ENCODE measurements at regions not wholly inside any gene's neighbourhood (a gene's known extent, or its start where the extent isn't known, plus 50 kb on each side); places are given as distances from the start of the nearest gene placed in this dataset.

DNA sequence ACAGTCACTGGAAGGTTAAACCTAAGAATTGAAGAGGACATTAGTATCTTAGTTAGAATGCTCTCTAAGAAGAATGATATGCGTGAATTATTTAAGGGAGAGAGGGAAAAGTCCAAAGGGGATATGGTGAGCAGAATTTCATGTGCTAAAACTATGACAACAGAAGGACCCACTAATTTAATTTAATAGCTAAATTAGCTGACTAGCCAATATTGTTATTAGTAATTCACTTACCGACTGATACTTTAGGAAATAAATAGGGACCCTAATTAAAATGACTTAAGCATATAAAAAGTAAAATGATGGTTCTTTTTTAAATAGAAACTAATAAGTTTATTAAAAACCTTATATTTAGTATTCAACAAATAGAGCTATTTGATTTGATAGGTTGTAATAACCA, 179.6 kb downstream of the RASSF9 start:
- TF ChIP-seq, protein P1, sequence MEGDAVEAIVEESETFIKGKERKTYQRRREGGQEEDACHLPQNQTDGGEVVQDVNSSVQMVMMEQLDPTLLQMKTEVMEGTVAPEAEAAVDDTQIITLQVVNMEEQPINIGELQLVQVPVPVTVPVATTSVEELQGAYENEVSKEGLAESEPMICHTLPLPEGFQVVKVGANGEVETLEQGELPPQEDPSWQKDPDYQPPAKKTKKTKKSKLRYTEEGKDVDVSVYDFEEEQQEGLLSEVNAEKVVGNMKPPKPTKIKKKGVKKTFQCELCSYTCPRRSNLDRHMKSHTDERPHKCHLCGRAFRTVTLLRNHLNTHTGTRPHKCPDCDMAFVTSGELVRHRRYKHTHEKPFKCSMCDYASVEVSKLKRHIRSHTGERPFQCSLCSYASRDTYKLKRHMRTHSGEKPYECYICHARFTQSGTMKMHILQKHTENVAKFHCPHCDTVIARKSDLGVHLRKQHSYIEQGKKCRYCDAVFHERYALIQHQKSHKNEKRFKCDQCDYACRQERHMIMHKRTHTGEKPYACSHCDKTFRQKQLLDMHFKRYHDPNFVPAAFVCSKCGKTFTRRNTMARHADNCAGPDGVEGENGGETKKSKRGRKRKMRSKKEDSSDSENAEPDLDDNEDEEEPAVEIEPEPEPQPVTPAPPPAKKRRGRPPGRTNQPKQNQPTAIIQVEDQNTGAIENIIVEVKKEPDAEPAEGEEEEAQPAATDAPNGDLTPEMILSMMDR (conservative IDR thresholded peaks at IDR 0.05; ENCODE audit: low read length): no peak
- no peak for TF ChIP-seq EZH2phosphoT487 (IDR thresholded peaks at IDR 0.05; ENCODE audit: borderline replicate concordance)

Data from Loucy (cell line).